Kidney (tissue), 13 donors: ENCODE measurements at regions not wholly inside any gene's neighbourhood (a gene's known extent, or its start where the extent isn't known, plus 50 kb on each side); places are given as distances from the start of the nearest gene placed in this dataset.
A peak's percentile ranks its signal among the peaks of the same experiment; 100 is the strongest.

Experiments used
- DNase-seq, 5 donors: peaks; one replicate each; pipeline ENCODE4 v3.0.0-alpha.2; 2013 to 2020
- FAIRE-seq: peaks from 2 replicates; lab custom pipeline; 2012; peaks lifted over from hg19 to GRCh38; lab: Jason Lieb, UNC
- H3K27ac ChIP-seq, 2 donors: one replicate each; pipeline ENCODE4 v1.7.0; 2013; ENCODE audit warnings: low read depth in 2 of 2, low read length in 2 of 2, inconsistent platforms in 1 of 2
- H3K27me3 ChIP-seq: one replicate; pipeline ENCODE4 v1.7.1; 2013; ENCODE audit warnings: low read length, inconsistent platforms; ENCODE audit not compliant: control insufficient read depth, insufficient read depth
- H3K36me3 ChIP-seq, 3 donors: one replicate each; pipeline versions ENCODE4 v1.7.0 to v1.7.1; 2013; ENCODE audit warnings: low read length in 3 of 3, control low read depth in 1 of 3, inconsistent platforms in 1 of 3; ENCODE audit not compliant: insufficient read depth in 3 of 3, control insufficient read depth in 2 of 3
- H3K4me1 ChIP-seq, 3 donors: one replicate each; pipeline versions ENCODE4 v1.7.0 to v1.7.1; 2013; ENCODE audit warnings: low read length in 3 of 3, inconsistent platforms in 1 of 3, low read depth in 1 of 3; ENCODE audit not compliant: control insufficient read depth in 2 of 3, insufficient read depth in 2 of 3
- H3K4me3 ChIP-seq, 3 donors: one replicate each; pipeline versions ENCODE4 v1.7.0 to v1.8.1; 2013; ENCODE audit warnings: low read length in 3 of 3, control low read depth in 1 of 3, inconsistent platforms in 1 of 3
- H3K9ac ChIP-seq, 3 donors: one replicate each; pipeline versions ENCODE4 v1.7.0 to v1.7.1; 2013; ENCODE audit warnings: low read length in 3 of 3, control low read depth in 1 of 3, inconsistent platforms in 1 of 3
- H3K9me3 ChIP-seq, 3 donors: one replicate each; pipeline versions ENCODE4 v1.7.0 to v1.7.1; 2013; ENCODE audit warnings: low read length in 3 of 3, control low read depth in 1 of 3, inconsistent platforms in 1 of 3; ENCODE audit not compliant: control insufficient read depth in 2 of 3, insufficient read depth in 1 of 3
- CTCF ChIP-seq: IDR thresholded peaks from 3 replicates; pipeline ENCODE4 v1.5.1; 2012; ENCODE audit warnings: mild to moderate bottlenecking, moderate library complexity, borderline replicate concordance; ENCODE audit not compliant: insufficient read depth; ENCODE audit errors: extremely low read depth
- intact Hi-C: fragments of 100-400 bp; cut with DNase I; formaldehyde crosslinking; loops from one replicate; pipeline ENCODE4 v1.11.1; 2022
- donor health status: control.
- donor health status: control.
- donor health status: control.
- donor health status: control.
- donor health status: control.
- donor health status: DM: yes; HTN: yes; CAD: no.
- donor health status: Normal renal cell carcinoma (clear cell type).

- H3K9ac ChIP-seq, result no peak overlapping the region
- no peak for TF ChIP-seq CTCF
Measured at GRCh38 chr6:14578994-14579393, 461.4 kb downstream of the CD83 start.

DNA sequence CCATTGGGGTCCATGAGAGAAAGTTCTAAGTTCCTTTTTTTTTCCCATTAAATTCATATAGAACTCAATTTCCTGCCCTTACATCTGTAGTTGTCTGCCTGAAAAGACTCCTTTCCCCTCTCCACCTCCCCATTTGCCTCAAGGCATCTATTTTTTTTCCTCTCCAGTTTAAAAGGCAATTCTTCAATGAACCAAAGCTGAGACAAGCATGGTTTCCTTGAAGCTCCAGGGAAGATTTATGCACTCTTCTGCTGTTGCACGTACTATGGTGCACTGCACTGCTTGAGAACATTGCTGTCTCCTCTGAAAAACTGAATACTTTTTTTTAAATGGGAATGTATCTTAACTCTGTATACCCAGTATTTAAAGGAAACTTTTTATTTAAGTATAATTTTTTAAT, 465.2 kb downstream of the CD83 start:
- Histone ChIP-seq H3K4me3 (no peak overlapping the region), H3K27me3 (no peaks in the 10 kb centered on the region), H3K9me3 (no peaks in the 10 kb centered on the region), H3K9ac (no peak overlapping the region), H3K4me1 (no peaks in the 10 kb centered on the region), H3K36me3 (no peaks in the 10 kb centered on the region), H3K27ac (no peak overlapping the region)
- no peak for TF ChIP-seq CTCF
- intact Hi-C loops, result no loop called here
- FAIRE-seq (no peak), DNase-seq (peak in 1 of 5 donors; percentile 15)

More at GRCh38 chr6:14578994-14579393, 461.4 kb downstream of the CD83 start:
- no peaks in the 10 kb centered on the region for H3K36me3 ChIP-seq
- no peaks in the 10 kb centered on the region for H3K4me1 ChIP-seq
- H3K9me3 ChIP-seq, result no peaks in the 10 kb centered on the region
- FAIRE-seq, result no peak
- no peak overlapping the region for H3K27ac ChIP-seq
- intact Hi-C loops, result no loop called here
- no peak for DNase-seq
- no peak overlapping the region for H3K4me3 ChIP-seq
- no peaks in the 10 kb centered on the region for H3K27me3 ChIP-seq

- no peak overlapping the region for H3K9ac ChIP-seq
- FAIRE-seq (no peak), DNase-seq (no peak)
- intact Hi-C loops, result no loop called here
- no peaks in the 10 kb centered on the region for H3K36me3 ChIP-seq
- H3K27me3 ChIP-seq, result no peaks in the 10 kb centered on the region
- no peaks in the 10 kb centered on the region for H3K4me1 ChIP-seq
- H3K4me3 ChIP-seq, result no peak overlapping the region
- no peaks in the 10 kb centered on the region for H3K9me3 ChIP-seq
- TF ChIP-seq CTCF, result no peak
- H3K27ac ChIP-seq, result no peak overlapping the region
Measured at GRCh38 chr6:14583826-14584225, 466.3 kb downstream of the CD83 start.

DNA sequence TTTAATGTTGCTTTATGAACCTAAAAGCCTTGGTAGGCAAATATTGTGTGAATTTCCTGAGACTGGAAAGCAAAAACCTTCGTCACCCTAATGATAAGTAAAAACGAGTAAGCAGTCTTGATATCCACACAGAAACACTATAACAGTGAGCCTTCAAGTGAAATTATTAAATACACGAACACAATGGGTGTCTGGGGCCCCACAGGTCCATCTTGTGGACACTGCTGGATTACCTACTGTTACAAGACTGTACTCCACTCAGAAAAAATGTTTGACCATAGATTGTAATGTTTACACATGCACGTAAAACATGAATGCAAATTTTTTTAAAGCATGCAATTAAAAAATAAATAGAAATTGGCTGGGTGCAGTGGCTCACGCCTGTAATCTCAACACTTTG, 466.9 kb downstream of the CD83 start:
- Histone ChIP-seq H3K27ac (no peak overlapping the region), H3K9me3 (no peaks in the 10 kb centered on the region), H3K36me3 (no peaks in the 10 kb centered on the region), H3K9ac (no peak overlapping the region), H3K4me3 (no peak overlapping the region), H3K27me3 (no peaks in the 10 kb centered on the region), H3K4me1 (no peaks in the 10 kb centered on the region)
- intact Hi-C loops, result no loop called here
- DNase-seq (no peak), FAIRE-seq (no peak)
- TF ChIP-seq CTCF, result peak; percentile 24
